IPS-11a (cell line): ENCODE measurements at regions not wholly inside any gene's neighbourhood (a gene's known extent, or its start where the extent isn't known, plus 50 kb on each side); places are given as distances from the start of the nearest gene placed in this dataset.

Experiments used
- H3K4me3 ChIP-seq: one replicate; pipeline ENCODE4 v1.5.1; 2013; ENCODE audit warnings: low read depth, low read length, control low read depth

DNA sequence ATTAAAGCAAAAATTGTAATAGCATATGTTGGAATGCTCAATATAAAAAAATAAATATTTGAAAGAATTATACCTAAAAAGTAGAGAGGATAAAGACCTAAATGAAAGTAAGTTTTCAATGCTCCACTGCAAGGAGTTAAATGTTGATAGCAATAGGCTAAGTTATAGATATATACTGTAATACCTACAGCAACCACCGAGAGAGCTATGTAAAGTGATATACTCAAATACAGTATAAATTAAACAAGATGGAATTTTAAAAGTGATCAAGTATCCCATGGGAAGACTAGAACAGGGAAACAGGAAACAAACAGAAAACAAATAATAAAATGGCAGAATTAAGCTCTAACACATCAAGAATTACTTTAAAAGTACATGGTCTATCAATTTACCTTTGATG, 73.9 kb downstream of the CASP3 start:
- no peak overlapping the region for H3K4me3 ChIP-seq

GRCh38 chr4:184574861-184575260, 74.4 kb downstream of the CASP3 start:
- H3K4me3 ChIP-seq: no peak overlapping the region

GRCh38 chr4:184573701-184574100, 75.5 kb downstream of the CASP3 start:
- no peak overlapping the region for H3K4me3 ChIP-seq

DNA sequence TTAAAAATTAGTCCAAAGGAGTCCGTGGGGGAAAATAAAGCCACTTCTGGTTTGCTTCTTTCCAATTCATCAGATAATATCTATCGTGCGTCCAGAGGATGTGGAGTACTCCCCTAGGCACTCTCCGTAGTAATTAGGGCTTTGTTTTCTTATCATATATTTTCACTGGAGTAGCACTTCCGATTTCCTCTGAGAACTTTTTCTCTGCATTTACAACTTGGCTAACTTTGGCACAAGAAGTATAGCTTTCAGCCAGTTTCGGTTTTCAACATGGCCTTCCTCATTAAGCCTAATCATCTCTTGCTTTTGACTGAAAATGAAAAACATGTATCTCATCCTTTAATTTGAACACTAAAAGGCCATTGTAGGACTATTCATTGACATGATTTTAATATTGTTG, 80.5 kb downstream of the CASP3 start:
- no peak overlapping the region for H3K4me3 ChIP-seq

DNA sequence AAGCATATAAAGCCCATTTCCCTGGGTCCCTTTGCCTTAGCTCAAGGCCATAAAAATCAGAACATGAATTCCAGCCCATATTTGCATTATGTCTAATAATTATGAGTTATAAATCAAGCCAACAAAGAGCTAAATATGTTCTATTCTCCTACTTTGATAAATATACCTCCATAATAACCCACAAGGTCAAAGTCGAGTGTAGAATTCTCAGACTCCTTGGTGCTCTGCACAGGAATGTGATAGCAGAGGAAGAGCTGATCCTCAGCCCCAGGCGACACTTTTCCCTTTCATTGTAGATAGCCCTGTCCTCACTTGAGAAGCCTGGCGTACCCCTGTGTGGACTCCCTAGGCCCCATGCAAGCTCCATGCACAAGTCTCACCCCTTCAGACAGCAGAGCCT, 85.6 kb downstream of the CASP3 start:
- H3K4me3 ChIP-seq: no peak overlapping the region

DNA sequence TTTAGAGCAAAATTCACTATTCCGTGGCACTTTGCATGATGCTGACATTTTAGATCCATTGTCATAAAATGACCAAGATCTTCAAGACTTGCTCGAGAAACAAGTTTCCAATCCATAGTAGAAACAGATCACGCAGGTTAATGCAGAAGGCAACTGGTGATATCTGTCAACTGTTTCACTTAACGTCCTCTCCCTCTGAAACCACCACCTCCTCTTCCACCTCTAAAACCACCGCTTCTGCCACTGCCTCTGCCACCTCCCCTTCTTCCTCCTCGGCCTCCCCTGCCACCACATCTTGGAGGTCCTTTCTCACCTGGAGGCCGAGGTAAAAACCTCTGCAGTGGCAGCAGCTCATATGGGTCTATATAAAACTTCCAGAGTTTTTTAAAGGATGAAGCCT, 84.6 kb upstream of the IRF2 start:
- H3K4me3 ChIP-seq: no peak overlapping the region

DNA sequence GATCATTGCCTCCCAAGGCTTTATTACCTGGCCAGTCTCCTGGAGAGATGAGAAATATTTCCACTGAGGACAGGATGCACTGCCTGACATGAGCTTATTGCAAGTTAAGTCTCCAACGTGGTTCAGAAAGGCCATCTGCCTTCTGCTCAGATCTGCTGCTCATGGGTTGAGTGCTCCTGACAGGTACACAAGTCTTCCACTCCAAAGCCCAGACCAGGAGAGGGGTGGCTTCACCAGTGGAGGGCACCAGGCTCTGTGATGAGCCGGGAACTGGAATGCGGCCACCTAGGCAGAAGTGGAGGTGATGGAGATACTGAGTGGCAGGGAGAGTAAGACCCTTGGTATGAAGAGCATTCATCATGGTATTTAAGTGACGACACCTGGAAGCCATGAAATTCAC, 79.5 kb upstream of the IRF2 start:
- H3K4me3 ChIP-seq: no peak overlapping the region

DNA sequence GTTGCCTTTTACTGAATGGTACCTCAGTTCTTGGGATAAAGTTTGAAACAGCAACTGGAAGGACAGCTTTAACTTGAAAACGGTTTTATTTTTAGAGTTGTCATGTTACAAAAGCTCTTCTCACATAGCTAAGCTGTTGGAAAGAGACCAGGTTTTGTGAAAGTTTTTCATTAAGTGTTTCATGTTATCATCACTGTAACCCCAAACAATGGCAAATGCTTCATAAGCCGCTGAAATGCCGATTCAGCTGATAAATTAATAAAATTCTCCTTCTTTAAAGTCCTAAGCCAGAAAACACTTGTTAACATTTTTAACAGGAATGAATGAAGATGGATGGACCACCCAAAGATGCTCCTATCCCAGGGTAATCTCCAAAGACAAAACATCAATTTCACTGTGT, 76.1 kb upstream of the IRF2 start:
- H3K4me3 ChIP-seq: no peak overlapping the region

GRCh38 chr4:184548648-184549341, 74.4 kb upstream of the IRF2 start:
- no peak overlapping the region for H3K4me3 ChIP-seq

DNA sequence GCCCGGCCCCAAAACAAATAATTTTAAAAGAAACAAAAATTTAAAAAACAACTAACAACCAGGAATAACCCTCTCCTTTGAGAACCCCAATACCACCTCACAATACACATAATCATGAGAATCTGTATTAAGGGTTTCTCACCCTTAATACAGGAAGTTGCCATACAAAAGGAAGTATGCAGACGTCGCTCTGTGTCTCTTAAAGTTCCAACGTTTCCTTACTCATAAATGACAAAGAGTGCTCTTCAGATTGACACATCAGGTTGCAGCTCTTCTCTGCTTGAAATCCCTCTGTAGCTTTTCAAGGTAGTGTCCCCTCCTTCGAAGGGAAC, 73.9 kb upstream of the IRF2 start:
- no peak overlapping the region for H3K4me3 ChIP-seq

GRCh38 chr4:184544788-184545409, 70.5 kb upstream of the IRF2 start:
- no peak overlapping the region for H3K4me3 ChIP-seq

DNA sequence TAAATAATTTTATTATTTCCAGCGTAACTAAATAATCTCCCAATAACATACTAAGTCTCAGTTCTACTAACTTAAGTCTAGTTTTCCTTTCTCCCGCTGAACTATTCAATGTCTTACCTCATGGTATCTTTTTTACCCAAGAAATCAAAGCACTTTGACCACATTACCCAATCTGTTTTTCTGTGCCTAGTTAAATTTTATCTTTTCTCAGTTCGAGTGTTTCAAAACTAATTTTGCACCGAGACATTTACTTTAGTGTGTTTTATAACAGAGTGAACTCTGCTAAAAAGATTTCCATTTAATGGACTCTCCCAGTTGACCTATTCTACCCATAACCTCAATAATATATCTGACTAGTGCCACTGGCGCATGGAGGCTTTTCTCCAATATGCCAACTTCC, 67.6 kb upstream of the IRF2 start:
- H3K4me3 ChIP-seq: no peak overlapping the region

DNA sequence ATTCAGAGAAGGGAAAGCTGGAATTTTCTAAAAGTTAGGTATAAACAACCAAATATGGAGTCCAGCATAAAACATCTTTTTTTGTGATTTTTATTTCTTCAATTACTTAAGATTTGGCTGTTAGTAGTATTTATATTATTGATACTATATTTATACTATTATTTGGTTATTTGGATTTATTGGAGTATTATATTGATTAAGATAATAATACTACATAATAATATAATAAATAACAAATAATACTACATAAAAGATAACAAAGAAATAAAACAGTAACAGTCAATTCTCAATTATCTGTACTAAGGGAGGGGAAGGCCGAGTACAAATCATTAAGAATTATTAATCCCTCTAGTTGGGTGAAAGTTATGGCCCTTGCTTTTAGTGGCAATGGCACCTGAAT, 66.0 kb upstream of the IRF2 start:
- no peak overlapping the region for H3K4me3 ChIP-seq

DNA sequence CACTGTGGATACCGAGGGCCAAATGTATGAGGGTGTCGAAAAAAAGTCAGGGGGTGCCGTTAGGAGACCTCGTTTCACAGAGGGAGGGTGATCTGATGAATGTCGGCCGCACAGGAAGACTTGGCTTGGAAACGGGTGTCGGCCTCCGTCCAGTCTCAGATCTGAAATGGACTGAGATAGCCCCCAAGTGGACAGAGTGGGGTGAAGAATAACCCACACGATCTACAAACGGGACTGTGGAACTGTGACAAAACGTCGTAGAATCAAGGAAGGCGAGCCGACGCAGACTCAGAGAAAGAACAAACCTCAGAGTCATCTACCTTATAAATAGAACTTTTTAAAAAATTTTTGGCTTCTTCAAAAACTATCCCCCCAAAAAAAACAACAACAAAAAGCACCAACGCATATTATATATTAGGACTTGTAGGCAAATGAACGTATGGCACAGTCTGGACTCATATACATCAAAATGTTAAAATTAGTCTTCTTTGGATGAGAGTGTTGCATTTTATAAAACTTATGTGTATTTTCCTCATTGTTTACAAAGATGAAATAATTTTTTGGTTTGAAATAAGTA, 63.8 kb upstream of the IRF2 start:
- peak overlapping the region; percentile 79 for H3K4me3 ChIP-seq

GRCh38 chr4:184537269-184538022, 63.1 kb upstream of the IRF2 start:
- peak overlapping the region; percentile 79 for H3K4me3 ChIP-seq

- H3K4me3 ChIP-seq: peak overlapping the region; percentile 79
Measured at GRCh38 chr4:184536881-184537248, 62.5 kb upstream of the IRF2 start.

- peak overlapping the region; percentile 79 for H3K4me3 ChIP-seq
Measured at GRCh38 chr4:184536065-184536880, 61.9 kb upstream of the IRF2 start.

- no peak overlapping the region for H3K4me3 ChIP-seq
Measured at GRCh38 chr4:184534511-184535391, 60.4 kb upstream of the IRF2 start.

- H3K4me3 ChIP-seq: no peak overlapping the region
Measured at GRCh38 chr4:184533908-184534307, 59.6 kb upstream of the IRF2 start.

- no peak overlapping the region for H3K4me3 ChIP-seq
Measured at GRCh38 chr4:184531008-184531407, 56.7 kb upstream of the IRF2 start.
